ENCODE measurements at regions not wholly inside any gene's neighbourhood (a gene's known extent, or its start where the extent isn't known, plus 50 kb on each side); places are given as distances from the start of the nearest gene placed in this dataset.
"Not testable (repeated sequence)": the region's sequence is repeated elsewhere in the genome, so short reads cannot be mapped to it uniquely, and the experiment has no call there.

GRCh38 chrX:35499071-35499862 lies 298.9 kb upstream of the MAGEB16 start:
- H3K4me3 ChIP-seq (ENCODE audit: low read depth, low read length) = no peak overlapping the region
- no peak for TF ChIP-seq CTCF (IDR thresholded peaks at IDR 0.05; ENCODE audit: low read depth, low read length)
- no peak for DNase-seq
- no peaks in the 10 kb centered on the region for H3K9me3 ChIP-seq (ENCODE audit: severe bottlenecking)
- no peaks in the 10 kb centered on the region for H3K27me3 ChIP-seq (ENCODE audit: insufficient read depth, low read depth, severe bottlenecking)
- no peaks in the 10 kb centered on the region for H3K36me3 ChIP-seq
- no peak overlapping the region for H3K27ac ChIP-seq

GRCh38 chrX:35507701-35508100 lies 290.4 kb upstream of the MAGEB16 start:
- no peak for TF ChIP-seq CTCF (IDR thresholded peaks at IDR 0.05; ENCODE audit: low read depth, low read length)
- Histone ChIP-seq H3K36me3 (no peaks in the 10 kb centered on the region), H3K27me3 (ENCODE audit: insufficient read depth, low read depth, severe bottlenecking) (peaks cover 7% of the 10 kb centered on the region), H3K9me3 (ENCODE audit: severe bottlenecking) (no peaks in the 10 kb centered on the region), H3K27ac (no peak overlapping the region), H3K4me3 (ENCODE audit: low read depth, low read length) (no peak overlapping the region)
- no peak for DNase-seq

DNA sequence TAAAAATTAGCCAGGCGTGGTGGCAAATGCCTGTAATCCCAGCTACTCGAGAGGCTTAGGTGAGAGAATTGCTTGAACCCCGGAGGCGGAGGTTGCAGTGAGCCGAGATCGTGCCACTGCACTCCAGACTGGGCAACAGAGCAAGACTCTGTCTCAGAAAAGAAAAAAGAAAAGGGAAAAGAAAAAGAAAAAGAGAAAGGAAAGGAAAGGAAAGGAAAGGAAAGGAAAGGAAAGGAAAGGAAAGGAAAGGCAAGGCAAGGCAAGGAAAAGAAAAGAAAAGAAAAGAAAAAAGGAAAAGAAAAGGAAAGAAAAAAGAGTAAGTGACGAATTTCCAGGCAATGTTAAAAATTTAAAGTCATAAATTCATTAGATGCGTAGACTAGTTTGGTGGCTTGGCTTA lies 250.1 kb upstream of the MAGEB16 start:
- DNase-seq; H3K4me3 ChIP-seq (ENCODE audit: low read depth, low read length); H3K27me3 ChIP-seq (ENCODE audit: insufficient read depth, low read depth, severe bottlenecking); H3K27ac ChIP-seq; H3K36me3 ChIP-seq; H3K9me3 ChIP-seq (ENCODE audit: severe bottlenecking): not testable (repeated sequence)

- no peak overlapping the region for H3K4me3 ChIP-seq (ENCODE audit: low read depth, low read length)
- no peaks in the 10 kb centered on the region for H3K36me3 ChIP-seq
- no peaks in the 10 kb centered on the region for H3K9me3 ChIP-seq (ENCODE audit: severe bottlenecking)
- no peak overlapping the region for H3K27ac ChIP-seq
- no peak for DNase-seq
- no peak for TF ChIP-seq CTCF (IDR thresholded peaks at IDR 0.05; ENCODE audit: low read depth, low read length)
- peaks cover 2% of the 10 kb centered on the region for H3K27me3 ChIP-seq (ENCODE audit: insufficient read depth, low read depth, severe bottlenecking)
Measured at GRCh38 chrX:35557916-35558315, 240.2 kb upstream of the MAGEB16 start.

- no peaks in the 10 kb centered on the region for H3K36me3 ChIP-seq
- TF ChIP-seq CTCF (IDR thresholded peaks at IDR 0.05; ENCODE audit: low read depth, low read length) = no peak
- no peak for DNase-seq
- no peak overlapping the region for H3K27ac ChIP-seq
- no peaks in the 10 kb centered on the region for H3K9me3 ChIP-seq (ENCODE audit: severe bottlenecking)
- H3K4me3 ChIP-seq (ENCODE audit: low read depth, low read length) = no peak overlapping the region
- H3K27me3 ChIP-seq (ENCODE audit: insufficient read depth, low read depth, severe bottlenecking) = peaks cover 2% of the 10 kb centered on the region
Measured at GRCh38 chrX:35561985-35562384, 236.2 kb upstream of the MAGEB16 start.

DNA sequence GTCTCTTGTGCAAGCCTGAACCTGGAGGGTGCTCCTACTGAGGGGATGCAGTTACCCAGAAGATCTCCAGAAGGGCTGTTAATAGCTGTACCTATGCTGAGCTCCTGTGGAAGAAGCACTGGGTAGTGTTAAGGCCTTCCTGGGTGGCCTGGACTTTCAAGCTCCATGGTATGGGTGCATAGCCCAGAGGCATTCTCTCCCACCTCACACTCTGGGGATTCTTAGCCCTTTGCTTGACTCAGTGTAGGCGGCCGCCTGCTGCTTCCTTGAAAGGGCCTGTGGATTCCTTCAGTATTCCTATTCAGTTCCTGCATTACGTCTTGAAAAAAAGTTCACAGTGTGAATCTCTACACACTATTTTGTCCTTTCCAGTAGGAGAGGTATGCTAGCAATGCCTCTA lies 235.7 kb upstream of the MAGEB16 start:
- no peak overlapping the region for H3K27ac ChIP-seq
- H3K4me3 ChIP-seq (ENCODE audit: low read depth, low read length) = no peak overlapping the region
- no peak for DNase-seq
- H3K27me3 ChIP-seq (ENCODE audit: insufficient read depth, low read depth, severe bottlenecking) = peaks cover 2% of the 10 kb centered on the region
- H3K36me3 ChIP-seq = no peaks in the 10 kb centered on the region
- no peaks in the 10 kb centered on the region for H3K9me3 ChIP-seq (ENCODE audit: severe bottlenecking)
- no peak for TF ChIP-seq CTCF (IDR thresholded peaks at IDR 0.05; ENCODE audit: low read depth, low read length)

Data from WERI-Rb-1 (cell line).